ENCODE measurements at regions not wholly inside any gene's neighbourhood (a gene's known extent, or its start where the extent isn't known, plus 50 kb on each side); places are given as distances from the start of the nearest gene placed in this dataset.
"Not testable (repeated sequence)": the region's sequence is repeated elsewhere in the genome, so short reads cannot be mapped to it uniquely, and the experiment has no call there.

GRCh38 chr3:137511655-137512054, 252.5 kb upstream of the SOX14 start:
- Histone ChIP-seq H3K4me3 (ENCODE audit: low read length) (no peak overlapping the region), H3K27me3 (ENCODE audit: control insufficient read depth, insufficient read depth, low read length) (no peaks in the 10 kb centered on the region), H3K36me3 (ENCODE audit: control insufficient read depth, insufficient read depth, low read length) (no peaks in the 10 kb centered on the region), H3K27ac (ENCODE audit: low read depth, low read length) (no peak overlapping the region), H3K9ac (ENCODE audit: low read length) (no peak overlapping the region), H3K4me1 (ENCODE audit: control insufficient read depth, insufficient read depth, low read length) (no peaks in the 10 kb centered on the region)

GRCh38 chr3:137514853-137515252, 249.3 kb upstream of the SOX14 start:
- H3K4me1 ChIP-seq (ENCODE audit: control insufficient read depth, insufficient read depth, low read length), result no peaks in the 10 kb centered on the region
- H3K36me3 ChIP-seq (ENCODE audit: control insufficient read depth, insufficient read depth, low read length), result no peaks in the 10 kb centered on the region
- no peak overlapping the region for H3K4me3 ChIP-seq (ENCODE audit: low read length)
- no peak overlapping the region for H3K27ac ChIP-seq (ENCODE audit: low read depth, low read length)
- no peaks in the 10 kb centered on the region for H3K27me3 ChIP-seq (ENCODE audit: control insufficient read depth, insufficient read depth, low read length)
- H3K9ac ChIP-seq (ENCODE audit: low read length), result no peak overlapping the region

- H3K4me1 ChIP-seq (ENCODE audit: control insufficient read depth, insufficient read depth, low read length), result no peaks in the 10 kb centered on the region
- no peaks in the 10 kb centered on the region for H3K36me3 ChIP-seq (ENCODE audit: control insufficient read depth, insufficient read depth, low read length)
- no peaks in the 10 kb centered on the region for H3K27me3 ChIP-seq (ENCODE audit: control insufficient read depth, insufficient read depth, low read length)
- no peak overlapping the region for H3K4me3 ChIP-seq (ENCODE audit: low read length)
- H3K9ac ChIP-seq (ENCODE audit: low read length), result no peak overlapping the region
- no peak overlapping the region for H3K27ac ChIP-seq (ENCODE audit: low read depth, low read length)
Observed at GRCh38 chr3:137519602-137520001, 244.5 kb upstream of the SOX14 start.

- no peak overlapping the region for H3K9ac ChIP-seq (ENCODE audit: low read length)
- H3K27me3 ChIP-seq (ENCODE audit: control insufficient read depth, insufficient read depth, low read length), result no peaks in the 10 kb centered on the region
- H3K27ac ChIP-seq (ENCODE audit: low read depth, low read length), result no peak overlapping the region
- no peaks in the 10 kb centered on the region for H3K4me1 ChIP-seq (ENCODE audit: control insufficient read depth, insufficient read depth, low read length)
- no peak overlapping the region for H3K4me3 ChIP-seq (ENCODE audit: low read length)
- H3K36me3 ChIP-seq (ENCODE audit: control insufficient read depth, insufficient read depth, low read length), result no peaks in the 10 kb centered on the region
Observed at GRCh38 chr3:137524751-137525150, 239.4 kb upstream of the SOX14 start.

- no peak overlapping the region for H3K27ac ChIP-seq (ENCODE audit: low read depth, low read length)
- H3K9ac ChIP-seq (ENCODE audit: low read length), result no peak overlapping the region
- H3K36me3 ChIP-seq (ENCODE audit: control insufficient read depth, insufficient read depth, low read length), result no peaks in the 10 kb centered on the region
- no peaks in the 10 kb centered on the region for H3K4me1 ChIP-seq (ENCODE audit: control insufficient read depth, insufficient read depth, low read length)
- no peaks in the 10 kb centered on the region for H3K27me3 ChIP-seq (ENCODE audit: control insufficient read depth, insufficient read depth, low read length)
- H3K4me3 ChIP-seq (ENCODE audit: low read length), result no peak overlapping the region
Observed at GRCh38 chr3:137525471-137525870, 238.6 kb upstream of the SOX14 start.

- Histone ChIP-seq H3K27me3 (ENCODE audit: control insufficient read depth, insufficient read depth, low read length) (no peaks in the 10 kb centered on the region), H3K36me3 (ENCODE audit: control insufficient read depth, insufficient read depth, low read length) (no peaks in the 10 kb centered on the region), H3K9ac (ENCODE audit: low read length) (no peak overlapping the region), H3K4me3 (ENCODE audit: low read length) (no peak overlapping the region), H3K4me1 (ENCODE audit: control insufficient read depth, insufficient read depth, low read length) (no peaks in the 10 kb centered on the region), H3K27ac (ENCODE audit: low read depth, low read length) (no peak overlapping the region)
Observed at GRCh38 chr3:137542049-137542448, 222.1 kb upstream of the SOX14 start.

- Histone ChIP-seq H3K27ac (ENCODE audit: low read depth, low read length) (no peak overlapping the region), H3K36me3 (ENCODE audit: control insufficient read depth, insufficient read depth, low read length) (no peaks in the 10 kb centered on the region), H3K4me1 (ENCODE audit: control insufficient read depth, insufficient read depth, low read length) (no peaks in the 10 kb centered on the region)
Observed at GRCh38 chr3:137554242-137554641, 209.9 kb upstream of the SOX14 start.

GRCh38 chr3:137568880-137569279, 195.2 kb upstream of the SOX14 start:
- Histone ChIP-seq H3K36me3 (ENCODE audit: control insufficient read depth, insufficient read depth, low read length) (no peaks in the 10 kb centered on the region), H3K9ac (ENCODE audit: low read length) (no peak overlapping the region), H3K27ac (ENCODE audit: low read depth, low read length) (no peak overlapping the region), H3K27me3 (ENCODE audit: control insufficient read depth, insufficient read depth, low read length) (no peaks in the 10 kb centered on the region), H3K4me1 (ENCODE audit: control insufficient read depth, insufficient read depth, low read length) (no peaks in the 10 kb centered on the region), H3K4me3 (ENCODE audit: low read length) (no peak overlapping the region)

More at GRCh38 chr3:137554242-137554641, 209.9 kb upstream of the SOX14 start:
- Histone ChIP-seq H3K27me3 (ENCODE audit: control insufficient read depth, insufficient read depth, low read length) (no peaks in the 10 kb centered on the region), H3K4me3 (ENCODE audit: low read length) (no peak overlapping the region), H3K9ac (ENCODE audit: low read length) (no peak overlapping the region)

- no peak overlapping the region for H3K9ac ChIP-seq (ENCODE audit: low read length)
- H3K27ac ChIP-seq (ENCODE audit: low read depth, low read length), result no peak overlapping the region
- H3K4me1 ChIP-seq (ENCODE audit: control insufficient read depth, insufficient read depth, low read length), result no peaks in the 10 kb centered on the region
- no peak overlapping the region for H3K4me3 ChIP-seq (ENCODE audit: low read length)
- no peaks in the 10 kb centered on the region for H3K36me3 ChIP-seq (ENCODE audit: control insufficient read depth, insufficient read depth, low read length)
- H3K27me3 ChIP-seq (ENCODE audit: control insufficient read depth, insufficient read depth, low read length), result no peaks in the 10 kb centered on the region
Observed at GRCh38 chr3:137572931-137573330, 191.2 kb upstream of the SOX14 start.

- Histone ChIP-seq H3K27ac (ENCODE audit: low read depth, low read length) (no peak overlapping the region), H3K27me3 (ENCODE audit: control insufficient read depth, insufficient read depth, low read length) (no peaks in the 10 kb centered on the region), H3K9ac (ENCODE audit: low read length) (no peak overlapping the region), H3K36me3 (ENCODE audit: control insufficient read depth, insufficient read depth, low read length) (no peaks in the 10 kb centered on the region), H3K4me3 (ENCODE audit: low read length) (no peak overlapping the region), H3K4me1 (ENCODE audit: control insufficient read depth, insufficient read depth, low read length) (no peaks in the 10 kb centered on the region)
Observed at GRCh38 chr3:137582484-137582883, 181.6 kb upstream of the SOX14 start.

- H3K36me3 ChIP-seq (ENCODE audit: control insufficient read depth, insufficient read depth, low read length), result no peaks in the 10 kb centered on the region
- no peak overlapping the region for H3K9ac ChIP-seq (ENCODE audit: low read length)
- H3K4me3 ChIP-seq (ENCODE audit: low read length), result no peak overlapping the region
- no peak overlapping the region for H3K27ac ChIP-seq (ENCODE audit: low read depth, low read length)
- no peaks in the 10 kb centered on the region for H3K4me1 ChIP-seq (ENCODE audit: control insufficient read depth, insufficient read depth, low read length)
- no peaks in the 10 kb centered on the region for H3K27me3 ChIP-seq (ENCODE audit: control insufficient read depth, insufficient read depth, low read length)
Observed at GRCh38 chr3:137583256-137583655, 180.9 kb upstream of the SOX14 start.

GRCh38 chr3:137588871-137589270, 175.2 kb upstream of the SOX14 start:
- Histone ChIP-seq H3K9ac (ENCODE audit: low read length) (no peak overlapping the region), H3K4me1 (ENCODE audit: control insufficient read depth, insufficient read depth, low read length) (no peaks in the 10 kb centered on the region), H3K27ac (ENCODE audit: low read depth, low read length) (no peak overlapping the region), H3K36me3 (ENCODE audit: control insufficient read depth, insufficient read depth, low read length) (no peaks in the 10 kb centered on the region), H3K27me3 (ENCODE audit: control insufficient read depth, insufficient read depth, low read length) (no peaks in the 10 kb centered on the region), H3K4me3 (ENCODE audit: low read length) (no peak overlapping the region)

GRCh38 chr3:137595415-137595814, 168.7 kb upstream of the SOX14 start:
- H3K4me3 ChIP-seq (ENCODE audit: low read length); H3K27me3 ChIP-seq (ENCODE audit: control insufficient read depth, insufficient read depth, low read length): not testable (repeated sequence)

More at GRCh38 chr3:137595415-137595814, 168.7 kb upstream of the SOX14 start:
- H3K36me3 ChIP-seq (ENCODE audit: control insufficient read depth, insufficient read depth, low read length); H3K27ac ChIP-seq (ENCODE audit: low read depth, low read length); H3K9ac ChIP-seq (ENCODE audit: low read length); H3K4me1 ChIP-seq (ENCODE audit: control insufficient read depth, insufficient read depth, low read length): not testable (repeated sequence)
